ENCODE measurements at regions not wholly inside any gene's neighbourhood (a gene's known extent, or its start where the extent isn't known, plus 50 kb on each side); places are given as distances from the start of the nearest gene placed in this dataset.

GRCh38 chr5:12360218-12360617 lies 456.0 kb upstream of the CTNND2 start:
- TF ChIP-seq CTCF (IDR thresholded peaks at IDR 0.05; ENCODE audit: unreplicated experiment in 3 of 3), result no peak
- no peaks in the 10 kb centered on the region for H3K27me3 Mint-ChIP-seq (ENCODE audit: low read depth)
- H3K27ac Mint-ChIP-seq, result no peak overlapping the region
- peaks cover 14% of the 10 kb centered on the region for H3K4me1 Mint-ChIP-seq
- H3K9me3 Mint-ChIP-seq, result no peaks in the 10 kb centered on the region
- no peak overlapping the region for H3K4me3 Mint-ChIP-seq
- H3K36me3 Mint-ChIP-seq (ENCODE audit: low read depth), result no peaks in the 10 kb centered on the region

GRCh38 chr5:12358371-12359090 lies 454.3 kb upstream of the CTNND2 start:
- TF ChIP-seq CTCF (IDR thresholded peaks at IDR 0.05; ENCODE audit: unreplicated experiment in 3 of 3), result no peak
- H3K4me3 Mint-ChIP-seq, result no peak overlapping the region
- H3K36me3 Mint-ChIP-seq (ENCODE audit: low read depth), result no peaks in the 10 kb centered on the region
- no peaks in the 10 kb centered on the region for H3K27me3 Mint-ChIP-seq (ENCODE audit: low read depth)
- H3K9me3 Mint-ChIP-seq, result no peaks in the 10 kb centered on the region
- peaks cover 21% of the 10 kb centered on the region for H3K4me1 Mint-ChIP-seq
- H3K27ac Mint-ChIP-seq, result no peak overlapping the region

GRCh38 chr5:12357626-12358025 lies 453.4 kb upstream of the CTNND2 start:
- Mint-ChIP-seq H3K27ac (no peak overlapping the region), H3K36me3 (ENCODE audit: low read depth) (no peaks in the 10 kb centered on the region), H3K4me1 (peaks cover 21% of the 10 kb centered on the region), H3K27me3 (ENCODE audit: low read depth) (no peaks in the 10 kb centered on the region), H3K9me3 (no peaks in the 10 kb centered on the region), H3K4me3 (no peak overlapping the region)
- TF ChIP-seq CTCF (IDR thresholded peaks at IDR 0.05; ENCODE audit: unreplicated experiment in 3 of 3), result no peak

GRCh38 chr5:12354686-12355085 lies 450.4 kb upstream of the CTNND2 start:
- Mint-ChIP-seq H3K4me3 (no peak overlapping the region), H3K27ac (no peak overlapping the region), H3K9me3 (no peaks in the 10 kb centered on the region), H3K4me1 (peaks cover 21% of the 10 kb centered on the region), H3K36me3 (ENCODE audit: low read depth) (no peaks in the 10 kb centered on the region), H3K27me3 (ENCODE audit: low read depth) (no peaks in the 10 kb centered on the region)
- TF ChIP-seq CTCF (IDR thresholded peaks at IDR 0.05; ENCODE audit: unreplicated experiment in 3 of 3), result no peak

- Mint-ChIP-seq H3K36me3 (ENCODE audit: low read depth) (no peaks in the 10 kb centered on the region), H3K4me1 (no peaks in the 10 kb centered on the region), H3K9me3 (no peaks in the 10 kb centered on the region), H3K4me3 (no peak overlapping the region), H3K27me3 (ENCODE audit: low read depth) (no peaks in the 10 kb centered on the region), H3K27ac (no peak overlapping the region)
- TF ChIP-seq CTCF (IDR thresholded peaks at IDR 0.05; ENCODE audit: unreplicated experiment in 3 of 3), result no peak
Measured at GRCh38 chr5:12343558-12343957, 439.3 kb upstream of the CTNND2 start.

- Mint-ChIP-seq H3K9me3 (no peaks in the 10 kb centered on the region), H3K36me3 (ENCODE audit: low read depth) (no peaks in the 10 kb centered on the region), H3K27me3 (ENCODE audit: low read depth) (no peaks in the 10 kb centered on the region), H3K4me1 (no peaks in the 10 kb centered on the region), H3K4me3 (no peak overlapping the region), H3K27ac (no peak overlapping the region)
- no peak for TF ChIP-seq CTCF (IDR thresholded peaks at IDR 0.05; ENCODE audit: unreplicated experiment in 3 of 3)
Measured at GRCh38 chr5:12335938-12336337, 431.7 kb upstream of the CTNND2 start.

Measured in nephron (organoid).